CD14-positive monocyte (primary cell): ENCODE measurements at regions not wholly inside any gene's neighbourhood (a gene's known extent, or its start where the extent isn't known, plus 50 kb on each side); places are given as distances from the start of the nearest gene placed in this dataset.
A peak's percentile ranks its signal among the peaks of the same experiment; 100 is the strongest.

ENCODE experiments used
- DNase-seq, 3 donors: peaks; one replicate each; pipeline ENCODE4 v3.0.0-alpha.2; 2011 to 2022
- H2AFZ ChIP-seq: 2 replicates; pipeline ENCODE4 v1.6.0; 2012; ENCODE audit warnings: mild to moderate bottlenecking, low read depth, low read length, inconsistent platforms; ENCODE audit not compliant: insufficient read depth, poor library complexity, severe bottlenecking
- H3K27ac ChIP-seq, 2 donors: 1 replicate in 1 of 2; 2 replicates in 1 of 2; pipeline ENCODE4 v1.5.1; 2012 to 2013; ENCODE audit warnings: low read length in 2 of 2, control low read depth in 1 of 2, inconsistent platforms in 1 of 2, low read depth in 1 of 2, mild to moderate bottlenecking in 1 of 2
- H3K27me3 ChIP-seq, 2 donors: one replicate each; pipeline versions ENCODE4 v1.6.0 to v1.6.1; 2011 to 2013; ENCODE audit warnings: low read length in 2 of 2; ENCODE audit not compliant: control insufficient read depth in 2 of 2, insufficient read depth in 2 of 2
- H3K36me3 ChIP-seq, 2 donors: replicated peaks in 1 of 2; 1 replicate in 1 of 2; 2 replicates in 1 of 2; pipeline versions ENCODE4 v1.5.1 to v1.6.1; 2012 to 2013; ENCODE audit warnings: low read length in 2 of 2, control low read depth in 1 of 2, inconsistent platforms in 1 of 2, mild to moderate bottlenecking in 1 of 2; ENCODE audit not compliant: insufficient read depth in 2 of 2, control insufficient read depth in 1 of 2
- H3K4me1 ChIP-seq, 2 donors: 1 replicate in 1 of 2; 2 replicates in 1 of 2; pipeline versions ENCODE4 v1.5.1 to v1.6.1; 2012 to 2013; ENCODE audit warnings: low read length in 2 of 2, control low read depth in 1 of 2, inconsistent platforms in 1 of 2, mild to moderate bottlenecking in 1 of 2, moderate library complexity in 1 of 2; ENCODE audit not compliant: insufficient read depth in 2 of 2, control insufficient read depth in 1 of 2
- H3K4me2 ChIP-seq: replicated peaks from 2 replicates; pipeline ENCODE3; 2012; ENCODE audit warnings: low read length, moderate library complexity, mild to moderate bottlenecking; ENCODE audit not compliant: poor library complexity, severe bottlenecking; ENCODE audit errors: extremely low read depth
- H3K4me3 ChIP-seq, 3 experiments: fragments of 200-600 bp in 1 of 3; sonication (generic) in 1 of 3; replicated peaks in 1 of 3; 1 replicate in 2 of 3; 2 replicates in 1 of 3; pipeline ENCODE4 v1.5.1; 2011 to 2013; ENCODE audit warnings: low read length in 3 of 3, mild to moderate bottlenecking in 3 of 3, control low read depth in 2 of 3, low read depth in 2 of 3, inconsistent platforms in 1 of 3, moderate library complexity in 1 of 3
- H3K79me2 ChIP-seq: 2 replicates; pipeline ENCODE4 v1.6.0; 2012; ENCODE audit warnings: mild to moderate bottlenecking, control low read depth, inconsistent platforms, low read length, moderate library complexity; ENCODE audit not compliant: insufficient read depth
- H3K9ac ChIP-seq: 2 replicates; pipeline ENCODE4 v1.6.0; 2017; ENCODE audit warnings: low read length, mild to moderate bottlenecking; ENCODE audit not compliant: insufficient read depth, poor library complexity, severe bottlenecking
- H3K9me3 ChIP-seq, 2 donors: replicated peaks in 1 of 2; 1 replicate in 1 of 2; 2 replicates in 1 of 2; pipeline versions ENCODE4 v1.5.1 to v1.6.1; 2012 to 2013; ENCODE audit warnings: low read length in 2 of 2, control low read depth in 1 of 2; ENCODE audit not compliant: control insufficient read depth in 1 of 2, insufficient read depth in 1 of 2
- H4K20me1 ChIP-seq: 2 replicates; pipeline ENCODE4 v1.6.0; 2012; ENCODE audit warnings: mild to moderate bottlenecking, low read length, control low read depth, moderate library complexity; ENCODE audit not compliant: insufficient read depth
- H3K27ac Mint-ChIP-seq, 7 donors: one replicate each; pipeline ENCODE4 v1.8.0; 2020; ENCODE audit warnings: mild to moderate bottlenecking in 7 of 7, mixed read lengths in 7 of 7, moderate library complexity in 6 of 7, inconsistent platforms in 2 of 7
- H3K27me3 Mint-ChIP-seq, 3 donors: one replicate each; pipeline ENCODE4 v1.8.0; 2021 to 2022; ENCODE audit warnings: low read depth in 3 of 3, mild to moderate bottlenecking in 3 of 3, mixed read lengths in 3 of 3, moderate library complexity in 3 of 3, inconsistent platforms in 1 of 3
- H3K36me3 Mint-ChIP-seq, 2 donors: one replicate each; pipeline ENCODE4 v1.8.0; 2020; ENCODE audit warnings: mixed read lengths in 2 of 2, inconsistent platforms in 1 of 2, mild to moderate bottlenecking in 1 of 2
- H3K4me1 Mint-ChIP-seq: one replicate; pipeline ENCODE4 v1.8.0; 2020; ENCODE audit warnings: mild to moderate bottlenecking, mixed read lengths
- H3K4me3 Mint-ChIP-seq, 2 donors: one replicate each; pipeline ENCODE4 v1.8.0; 2020; ENCODE audit warnings: mild to moderate bottlenecking in 2 of 2, mixed read lengths in 2 of 2, moderate library complexity in 1 of 2
- H3K9me3 Mint-ChIP-seq, 7 donors: one replicate each; pipeline ENCODE4 v1.8.0; 2020 to 2022; ENCODE audit warnings: mixed read lengths in 7 of 7, mild to moderate bottlenecking in 6 of 7, moderate library complexity in 6 of 7, inconsistent platforms in 2 of 7
- CTCF ChIP-seq: fragments of 200-600 bp; IDR thresholded peaks from one replicate; pipeline ENCODE4 v1.8.0; 2022; ENCODE audit warnings: antibody characterized with exemption, mild to moderate bottlenecking
- WGBS: methylation state at CpG from one replicate; pipeline ENCODE4 v1.1.5; 2013; ENCODE audit warnings: missing lambda C conversion rate; ENCODE audit not compliant: insufficient coverage; 5-methylcytosine and 5-hydroxymethylcytosine counted together
- intact Hi-C, 2 donors: fragments of 100-400 bp; cut with micrococcal nuclease; formaldehyde crosslinking; loops; one replicate each; pipeline versions ENCODE4 v1.15.0 to v1.15.1; 2023

DNA sequence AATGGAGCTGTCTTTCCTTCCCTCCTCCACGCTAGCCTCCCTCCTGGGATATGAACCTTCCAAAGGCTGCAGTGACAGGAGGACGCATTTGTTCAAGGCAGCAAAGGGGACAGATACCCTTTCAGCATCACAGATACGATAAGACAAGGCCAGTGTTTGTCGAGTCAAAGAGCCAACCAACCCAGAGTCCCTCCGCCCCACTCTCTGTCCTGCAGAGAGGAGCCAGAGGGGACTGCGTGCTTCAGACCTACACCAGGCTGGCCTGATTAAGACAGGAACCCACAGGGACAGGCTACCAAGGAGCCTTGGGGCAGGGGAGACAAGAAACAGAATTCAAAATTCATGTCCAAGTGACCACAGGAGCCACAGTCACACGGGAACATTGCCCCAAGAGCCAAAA, 72.6 kb upstream of the CDH5 start:
- no peak for TF ChIP-seq CTCF
- H3K4me1 Mint-ChIP-seq: no peaks in the 10 kb centered on the region
- Histone ChIP-seq H3K36me3 (no peaks in the 10 kb centered on the region), H3K9me3 (no peaks in the 10 kb centered on the region), H3K4me3 (no peak overlapping the region), H3K4me2 (no peak overlapping the region), H3K27ac (no peak overlapping the region), H3K79me2 (no peaks in the 10 kb centered on the region), H3K27me3 (no peaks in the 10 kb centered on the region), H2AFZ (no peak overlapping the region), H3K4me1 (no peaks in the 10 kb centered on the region), H3K9ac (no peak overlapping the region), H4K20me1 (no peaks in the 10 kb centered on the region)
- 74% methylated on average over 5 of the region's 7 CpGs for WGBS
- H3K27ac Mint-ChIP-seq: peak overlapping the region in 1 of 7 donors; percentile 53
- DNase-seq: no peak
- no peaks in the 10 kb centered on the region for H3K9me3 Mint-ChIP-seq
- intact Hi-C loops: no loop called here
- H3K36me3 Mint-ChIP-seq: no peaks in the 10 kb centered on the region
- H3K27me3 Mint-ChIP-seq: peaks cover 4 to 14% (median 5%) of the 10 kb centered on the region in 3 donors
- H3K4me3 Mint-ChIP-seq: no peak overlapping the region

- no peak overlapping the region for H3K4me3 Mint-ChIP-seq
- Histone ChIP-seq H3K9me3 (no peaks in the 10 kb centered on the region), H3K4me1 (no peaks in the 10 kb centered on the region), H3K27me3 (no peaks in the 10 kb centered on the region), H4K20me1 (no peaks in the 10 kb centered on the region), H3K36me3 (no peaks in the 10 kb centered on the region), H2AFZ (no peak overlapping the region), H3K9ac (no peak overlapping the region), H3K4me2 (no peak overlapping the region), H3K79me2 (no peaks in the 10 kb centered on the region), H3K27ac (no peak overlapping the region), H3K4me3 (no peak overlapping the region)
- no peak for TF ChIP-seq CTCF
- no peak for DNase-seq
- H3K9me3 Mint-ChIP-seq: no peaks in the 10 kb centered on the region
- no peaks in the 10 kb centered on the region for H3K36me3 Mint-ChIP-seq
- intact Hi-C loops: no loop called here
- H3K4me1 Mint-ChIP-seq: no peaks in the 10 kb centered on the region
- peaks cover 4 to 14% (median 5%) of the 10 kb centered on the region in 3 donors for H3K27me3 Mint-ChIP-seq
- H3K27ac Mint-ChIP-seq: no peak overlapping the region
- no CpG with 5 or more reads among the region's 5 CpGs for WGBS
These were observed 73.2 kb upstream of the CDH5 start for GRCh38 chr16:66293207-66293735.
